MM.1S (cell line): ENCODE measurements at regions not wholly inside any gene's neighbourhood (a gene's known extent, or its start where the extent isn't known, plus 50 kb on each side); places are given as distances from the start of the nearest gene placed in this dataset.

Experiments
- DNase-seq: peaks from one replicate; pipeline ENCODE4 v3.0.0-alpha.2; 2015
- H2AFZ ChIP-seq: fragments of 300-600 bp; sonication (generic); 2 replicates; pipeline ENCODE4 v1.6.0; 2016; ENCODE audit warnings: antibody characterized with exemption, low read length
- H3F3A ChIP-seq: fragments of 300-600 bp; sonication (generic); 2 replicates; pipeline ENCODE4 v1.6.1; 2016; ENCODE audit warnings: mild to moderate bottlenecking, antibody characterized with exemption, low read length, moderate library complexity, mixed read lengths; ENCODE audit not compliant: insufficient read depth
- H3K27ac ChIP-seq: fragments of 300-600 bp; sonication (generic); 2 replicates; pipeline ENCODE4 v1.5.1; 2016; ENCODE audit warnings: mild to moderate bottlenecking, low read length
- H3K27me3 ChIP-seq: fragments of 300-600 bp; sonication (generic); replicated peaks from 2 replicates; pipeline ENCODE4 v1.6.0; 2016; ENCODE audit warnings: low read length; ENCODE audit not compliant: insufficient read depth
- H3K36me3 ChIP-seq: fragments of 300-600 bp; sonication (generic); replicated peaks from 2 replicates; pipeline ENCODE4 v1.6.1; 2016; ENCODE audit warnings: mild to moderate bottlenecking, low read length, mixed read lengths; ENCODE audit not compliant: insufficient read depth
- H3K4me1 ChIP-seq: fragments of 300-600 bp; sonication (generic); 2 replicates; pipeline ENCODE4 v1.6.1; 2016; ENCODE audit warnings: low read length, mixed read lengths
- H3K4me2 ChIP-seq: fragments of 300-600 bp; sonication (generic); 2 replicates; pipeline ENCODE4 v1.6.0; 2016; ENCODE audit warnings: low read depth, low read length
- H3K4me3 ChIP-seq: fragments of 300-600 bp; sonication (generic); 2 replicates; pipeline ENCODE4 v1.5.1; 2016; ENCODE audit warnings: low read length, mixed read lengths
- H3K79me2 ChIP-seq: fragments of 300-600 bp; sonication (generic); 2 replicates; pipeline ENCODE4 v1.6.1; 2016; ENCODE audit warnings: mixed run types, low read length, mixed read lengths
- H3K9ac ChIP-seq: fragments of 300-600 bp; sonication (generic); 2 replicates; pipeline ENCODE4 v1.6.1; 2016; ENCODE audit warnings: low read length, mixed read lengths
- H3K9me2 ChIP-seq: fragments of 300-600 bp; sonication (generic); replicated peaks from 2 replicates; pipeline ENCODE4 v1.6.1; 2016; ENCODE audit warnings: mild to moderate bottlenecking, low read length, mixed read lengths; ENCODE audit not compliant: insufficient read depth
- H3K9me3 ChIP-seq: fragments of 300-600 bp; sonication (generic); replicated peaks from 2 replicates; pipeline ENCODE4 v1.6.1; 2016; ENCODE audit warnings: mild to moderate bottlenecking, low read length, mixed read lengths; ENCODE audit not compliant: insufficient read depth
- H4K20me1 ChIP-seq: fragments of 300-600 bp; sonication (generic); 2 replicates; pipeline ENCODE4 v1.6.1; 2016; ENCODE audit warnings: mild to moderate bottlenecking, low read length, moderate library complexity, mixed read lengths; ENCODE audit not compliant: insufficient read depth
- EZH2 ChIP-seq: fragments of 300-600 bp; sonication (generic); optimal IDR thresholded peaks from 2 replicates; pipeline ENCODE3; 2017; ENCODE audit warnings: low read depth, mild to moderate bottlenecking, antibody characterized with exemption, low read length, mixed read lengths
- EZH2phosphoT487 ChIP-seq: fragments of 300-600 bp; sonication (generic); IDR thresholded peaks from 2 replicates; pipeline ENCODE4 v1.6.1; 2018; ENCODE audit warnings: antibody characterized with exemption, low read length
- TF ChIP-seq, protein P1 (sequence below): fragments of 300-600 bp; sonication (generic); IDR thresholded peaks from 2 replicates; pipeline ENCODE4 v1.5.1; 2016; ENCODE audit warnings: antibody characterized with exemption, low read length, mixed read lengths

DNA sequence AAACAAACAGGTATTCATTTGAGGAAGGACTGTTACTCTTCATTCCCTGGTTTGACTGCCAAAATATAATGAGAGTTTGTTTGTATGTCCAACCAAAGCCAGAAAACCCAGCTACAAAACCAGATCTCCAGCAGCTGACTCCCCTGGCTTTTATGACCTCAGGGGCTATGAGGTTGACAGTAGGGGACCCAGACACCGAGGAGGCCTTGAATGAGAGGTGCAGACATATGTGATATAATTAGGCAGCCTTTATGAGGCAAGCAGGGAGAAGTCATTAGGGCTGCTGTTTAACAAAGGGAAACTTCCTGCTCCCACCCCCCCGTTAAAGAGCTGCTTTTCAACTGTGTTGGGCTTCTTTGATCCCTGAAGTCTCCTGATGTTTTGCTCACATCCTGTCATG lies 236.7 kb downstream of the SLC4A3 start:
- no peaks in the 10 kb centered on the region for H3K27me3 ChIP-seq
- H3K36me3 ChIP-seq: no peaks in the 10 kb centered on the region
- H3F3A ChIP-seq: no peaks in the 10 kb centered on the region
- H3K4me1 ChIP-seq: no peaks in the 10 kb centered on the region
- TF ChIP-seq EZH2phosphoT487: no peak
- TF ChIP-seq, protein P1, sequence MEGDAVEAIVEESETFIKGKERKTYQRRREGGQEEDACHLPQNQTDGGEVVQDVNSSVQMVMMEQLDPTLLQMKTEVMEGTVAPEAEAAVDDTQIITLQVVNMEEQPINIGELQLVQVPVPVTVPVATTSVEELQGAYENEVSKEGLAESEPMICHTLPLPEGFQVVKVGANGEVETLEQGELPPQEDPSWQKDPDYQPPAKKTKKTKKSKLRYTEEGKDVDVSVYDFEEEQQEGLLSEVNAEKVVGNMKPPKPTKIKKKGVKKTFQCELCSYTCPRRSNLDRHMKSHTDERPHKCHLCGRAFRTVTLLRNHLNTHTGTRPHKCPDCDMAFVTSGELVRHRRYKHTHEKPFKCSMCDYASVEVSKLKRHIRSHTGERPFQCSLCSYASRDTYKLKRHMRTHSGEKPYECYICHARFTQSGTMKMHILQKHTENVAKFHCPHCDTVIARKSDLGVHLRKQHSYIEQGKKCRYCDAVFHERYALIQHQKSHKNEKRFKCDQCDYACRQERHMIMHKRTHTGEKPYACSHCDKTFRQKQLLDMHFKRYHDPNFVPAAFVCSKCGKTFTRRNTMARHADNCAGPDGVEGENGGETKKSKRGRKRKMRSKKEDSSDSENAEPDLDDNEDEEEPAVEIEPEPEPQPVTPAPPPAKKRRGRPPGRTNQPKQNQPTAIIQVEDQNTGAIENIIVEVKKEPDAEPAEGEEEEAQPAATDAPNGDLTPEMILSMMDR: no peak
- no peak for TF ChIP-seq EZH2
- no peaks in the 10 kb centered on the region for H3K9me2 ChIP-seq
- no peak for DNase-seq
- no peaks in the 10 kb centered on the region for H3K9me3 ChIP-seq
- no peak overlapping the region for H2AFZ ChIP-seq
- H3K4me3 ChIP-seq: no peak overlapping the region
- H4K20me1 ChIP-seq: no peaks in the 10 kb centered on the region
- H3K79me2 ChIP-seq: no peaks in the 10 kb centered on the region
- no peak overlapping the region for H3K4me2 ChIP-seq
- no peak overlapping the region for H3K9ac ChIP-seq
- no peak overlapping the region for H3K27ac ChIP-seq

DNA sequence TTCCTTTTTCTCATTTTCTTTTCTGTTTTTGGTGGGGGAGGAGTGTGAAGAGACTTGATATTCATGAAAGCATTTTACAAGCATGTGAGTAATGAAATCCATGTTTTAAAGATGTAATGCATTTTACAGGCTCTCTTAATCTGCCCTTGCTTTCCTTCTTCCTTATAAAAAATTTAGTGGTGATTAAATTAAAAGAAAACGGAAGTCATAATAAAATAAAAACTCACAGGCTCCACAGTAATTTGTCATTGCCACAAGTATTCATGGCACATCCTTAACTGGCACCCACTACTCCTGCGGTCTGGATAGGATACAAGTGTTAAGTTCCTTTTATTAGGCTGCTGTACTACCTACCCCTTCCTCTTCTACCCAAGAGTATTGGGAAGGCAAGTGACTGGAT lies 241.2 kb downstream of the SLC4A3 start:
- Histone ChIP-seq H3K27ac (no peak overlapping the region), H3F3A (no peaks in the 10 kb centered on the region), H2AFZ (no peak overlapping the region), H3K9me3 (no peaks in the 10 kb centered on the region), H3K36me3 (no peaks in the 10 kb centered on the region), H3K4me2 (no peak overlapping the region), H3K9ac (no peak overlapping the region), H3K9me2 (no peaks in the 10 kb centered on the region), H3K4me3 (no peak overlapping the region), H3K27me3 (no peaks in the 10 kb centered on the region), H3K4me1 (no peaks in the 10 kb centered on the region), H4K20me1 (no peaks in the 10 kb centered on the region), H3K79me2 (no peaks in the 10 kb centered on the region)
- DNase-seq: no peak
- TF ChIP-seq EZH2phosphoT487: no peak
- TF ChIP-seq, protein P1: no peak
- no peak for TF ChIP-seq EZH2

DNA sequence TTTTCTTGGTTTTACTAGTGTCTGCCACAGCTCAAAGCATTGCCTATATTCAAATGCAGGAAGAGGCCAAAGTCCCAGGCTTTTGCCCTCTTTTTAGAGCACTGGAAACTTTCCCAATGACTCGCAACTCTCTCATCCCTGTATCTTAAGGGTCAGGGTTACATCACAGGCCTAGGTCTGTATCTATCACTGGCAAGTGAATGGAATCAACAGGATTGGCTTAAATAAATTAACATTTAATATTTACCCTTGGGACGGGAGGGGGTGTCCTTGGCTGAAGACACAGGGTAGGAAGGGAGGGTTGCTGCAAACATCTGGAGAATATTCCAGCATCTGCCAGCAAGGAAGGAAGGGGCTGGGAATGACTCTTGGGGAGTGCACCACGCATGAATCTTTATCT lies 242.6 kb downstream of the SLC4A3 start:
- H3K4me3 ChIP-seq: no peak overlapping the region
- H3K9me2 ChIP-seq: no peaks in the 10 kb centered on the region
- H3K27ac ChIP-seq: no peak overlapping the region
- H3K79me2 ChIP-seq: no peaks in the 10 kb centered on the region
- H3K4me1 ChIP-seq: no peaks in the 10 kb centered on the region
- H3K4me2 ChIP-seq: no peak overlapping the region
- H3K27me3 ChIP-seq: no peaks in the 10 kb centered on the region
- no peak overlapping the region for H2AFZ ChIP-seq
- H3F3A ChIP-seq: no peaks in the 10 kb centered on the region
- H4K20me1 ChIP-seq: no peaks in the 10 kb centered on the region
- no peak for TF ChIP-seq EZH2
- TF ChIP-seq, protein P1: no peak
- no peak for TF ChIP-seq EZH2phosphoT487
- no peak overlapping the region for H3K9ac ChIP-seq
- no peaks in the 10 kb centered on the region for H3K36me3 ChIP-seq
- DNase-seq: no peak
- no peaks in the 10 kb centered on the region for H3K9me3 ChIP-seq
